ENCODE measurements at regions not wholly inside any gene's neighbourhood (a gene's known extent, or its start where the extent isn't known, plus 50 kb on each side); places are given as distances from the start of the nearest gene placed in this dataset.

- TF ChIP-seq SIN3A (IDR thresholded peaks at IDR 0.05; ENCODE audit: borderline replicate concordance, insufficient read depth, low read length) (no peak), REST (IDR thresholded peaks at IDR 0.05; ENCODE audit: insufficient read depth in 1 of 2, low read depth in 2 of 2, low read length in 2 of 2) (no peak)
Observed at GRCh38 chr14:40354754-40355153, 922.5 kb upstream of the FBXO33 start.

Measured in PFSK-1 (cell line).